ENCODE measurements at regions not wholly inside any gene's neighbourhood (a gene's known extent, or its start where the extent isn't known, plus 50 kb on each side); places are given as distances from the start of the nearest gene placed in this dataset.

DNA sequence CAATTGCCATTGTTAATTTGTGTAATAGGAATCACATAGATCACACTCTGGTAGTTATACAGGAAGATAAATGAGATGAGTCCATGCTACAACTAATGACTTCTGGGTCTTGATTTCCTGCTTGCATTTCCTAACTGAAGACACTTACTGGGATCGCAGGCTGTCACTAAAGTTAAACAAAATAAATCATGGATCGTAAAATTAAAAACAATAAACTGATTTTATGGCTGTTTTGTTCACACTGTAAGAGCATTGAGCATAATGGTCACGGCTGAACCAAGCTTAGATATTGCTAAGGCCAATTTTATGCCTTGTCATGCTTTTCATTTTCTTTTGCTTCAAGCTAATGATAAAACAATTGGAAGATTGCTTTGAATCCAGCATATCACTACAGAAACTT lies 332.5 kb upstream of the CITED2 start:
- TF ChIP-seq EZH2phosphoT487 (IDR thresholded peaks at IDR 0.05) (no peak), EZH2 (IDR thresholded peaks at IDR 0.05) (no peak)
- TF ChIP-seq, protein P1, sequence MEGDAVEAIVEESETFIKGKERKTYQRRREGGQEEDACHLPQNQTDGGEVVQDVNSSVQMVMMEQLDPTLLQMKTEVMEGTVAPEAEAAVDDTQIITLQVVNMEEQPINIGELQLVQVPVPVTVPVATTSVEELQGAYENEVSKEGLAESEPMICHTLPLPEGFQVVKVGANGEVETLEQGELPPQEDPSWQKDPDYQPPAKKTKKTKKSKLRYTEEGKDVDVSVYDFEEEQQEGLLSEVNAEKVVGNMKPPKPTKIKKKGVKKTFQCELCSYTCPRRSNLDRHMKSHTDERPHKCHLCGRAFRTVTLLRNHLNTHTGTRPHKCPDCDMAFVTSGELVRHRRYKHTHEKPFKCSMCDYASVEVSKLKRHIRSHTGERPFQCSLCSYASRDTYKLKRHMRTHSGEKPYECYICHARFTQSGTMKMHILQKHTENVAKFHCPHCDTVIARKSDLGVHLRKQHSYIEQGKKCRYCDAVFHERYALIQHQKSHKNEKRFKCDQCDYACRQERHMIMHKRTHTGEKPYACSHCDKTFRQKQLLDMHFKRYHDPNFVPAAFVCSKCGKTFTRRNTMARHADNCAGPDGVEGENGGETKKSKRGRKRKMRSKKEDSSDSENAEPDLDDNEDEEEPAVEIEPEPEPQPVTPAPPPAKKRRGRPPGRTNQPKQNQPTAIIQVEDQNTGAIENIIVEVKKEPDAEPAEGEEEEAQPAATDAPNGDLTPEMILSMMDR (IDR thresholded peaks at IDR 0.05): no peak
- Mint-ChIP-seq H3K27me3 (ENCODE audit: insufficient read depth, low read depth) (peaks cover 2% of the 10 kb centered on the region), H3K27ac (no peak overlapping the region), H3K36me3 (no peaks in the 10 kb centered on the region), H3K9me3 (peaks cover 7% of the 10 kb centered on the region), H3K4me1 (peaks cover 30% of the 10 kb centered on the region), H3K4me3 (no peak overlapping the region)
- H3K4me2 ChIP-seq: no peak overlapping the region
- no peak overlapping the region for H3K4me3 ChIP-seq
- no peaks in the 10 kb centered on the region for H3K27me3 ChIP-seq
- H3K36me3 ChIP-seq: no peaks in the 10 kb centered on the region
- no peak overlapping the region for H3K27ac ChIP-seq
- H2AFZ ChIP-seq (replicated peaks): no peak overlapping the region
- no peaks in the 10 kb centered on the region for H3K79me2 ChIP-seq (ENCODE audit: low read depth)
- no peak overlapping the region for H3K9ac ChIP-seq
- H3F3A ChIP-seq (ENCODE audit: low read depth): no peaks in the 10 kb centered on the region
- no peaks in the 10 kb centered on the region for H3K4me1 ChIP-seq
- DNase-seq (ENCODE audit: low spot score): no peak
- no peaks in the 10 kb centered on the region for H3K9me3 ChIP-seq (ENCODE audit: low read depth)
- H4K20me1 ChIP-seq (ENCODE audit: low read depth): no peaks in the 10 kb centered on the region

DNA sequence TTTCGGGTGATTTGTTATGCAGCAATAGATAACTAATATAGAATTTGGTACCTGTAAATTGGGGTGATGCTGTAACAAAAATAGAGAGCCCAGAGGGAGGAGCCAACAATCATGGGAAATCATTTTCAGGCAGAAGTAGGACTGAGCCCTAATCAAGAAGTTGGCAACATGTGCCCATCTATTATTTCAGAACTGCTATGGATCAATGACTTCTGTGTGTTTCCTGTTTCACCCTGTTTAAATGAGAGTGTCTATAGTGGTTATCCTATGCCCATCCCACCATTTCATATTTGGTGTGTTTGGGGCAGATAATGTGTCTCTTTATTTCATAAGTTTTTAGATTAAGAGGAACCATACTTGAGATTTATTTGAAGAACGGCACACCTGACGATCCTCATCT lies 330.8 kb upstream of the CITED2 start:
- no peak overlapping the region for H2AFZ ChIP-seq (replicated peaks)
- H3K4me2 ChIP-seq: no peak overlapping the region
- no peaks in the 10 kb centered on the region for H4K20me1 ChIP-seq (ENCODE audit: low read depth)
- H3K79me2 ChIP-seq (ENCODE audit: low read depth): no peaks in the 10 kb centered on the region
- TF ChIP-seq EZH2phosphoT487 (IDR thresholded peaks at IDR 0.05) (no peak), EZH2 (IDR thresholded peaks at IDR 0.05) (no peak)
- TF ChIP-seq, protein P1 (IDR thresholded peaks at IDR 0.05): no peak
- Mint-ChIP-seq H3K4me1 (peaks cover 26% of the 10 kb centered on the region), H3K27me3 (ENCODE audit: insufficient read depth, low read depth) (peaks cover 4% of the 10 kb centered on the region), H3K9me3 (peaks cover 7% of the 10 kb centered on the region), H3K4me3 (no peak overlapping the region), H3K27ac (no peak overlapping the region), H3K36me3 (no peaks in the 10 kb centered on the region)
- no peak overlapping the region for H3K9ac ChIP-seq
- DNase-seq (ENCODE audit: low spot score): no peak
- no peaks in the 10 kb centered on the region for H3K27me3 ChIP-seq
- no peaks in the 10 kb centered on the region for H3K4me1 ChIP-seq
- H3K27ac ChIP-seq: no peak overlapping the region
- no peaks in the 10 kb centered on the region for H3K36me3 ChIP-seq
- H3K4me3 ChIP-seq: no peak overlapping the region
- H3F3A ChIP-seq (ENCODE audit: low read depth): no peaks in the 10 kb centered on the region
- no peaks in the 10 kb centered on the region for H3K9me3 ChIP-seq (ENCODE audit: low read depth)

DNA sequence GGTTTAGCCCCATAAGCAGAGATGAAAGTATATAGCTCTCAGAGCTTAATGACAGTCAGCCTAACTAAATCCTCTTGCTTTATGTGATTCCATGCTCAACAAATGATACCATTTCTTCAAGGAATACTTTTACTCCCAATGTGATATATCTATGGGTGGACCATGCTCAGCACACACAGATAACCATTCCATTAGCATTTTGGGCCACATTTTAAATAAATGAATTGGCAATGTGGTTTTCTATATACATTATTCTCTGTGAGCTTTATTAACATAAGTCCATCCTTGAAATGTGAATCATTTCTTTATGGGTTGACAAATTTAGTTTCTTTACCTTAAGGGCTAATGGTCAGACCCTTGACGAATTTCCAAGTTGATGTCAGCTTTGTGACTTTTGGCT lies 329.3 kb upstream of the CITED2 start:
- H3K36me3 Mint-ChIP-seq: no peaks in the 10 kb centered on the region
- no peak overlapping the region for H3K27ac Mint-ChIP-seq
- no peak overlapping the region for H3K9ac ChIP-seq
- no peak overlapping the region for H3K4me3 ChIP-seq
- no peaks in the 10 kb centered on the region for H4K20me1 ChIP-seq (ENCODE audit: low read depth)
- no peaks in the 10 kb centered on the region for H3K79me2 ChIP-seq (ENCODE audit: low read depth)
- H3K4me1 Mint-ChIP-seq: peaks cover 13% of the 10 kb centered on the region
- H3K36me3 ChIP-seq: no peaks in the 10 kb centered on the region
- no peak overlapping the region for H3K4me2 ChIP-seq
- peaks cover 11% of the 10 kb centered on the region for H3K9me3 Mint-ChIP-seq
- peaks cover 4% of the 10 kb centered on the region for H3K27me3 Mint-ChIP-seq (ENCODE audit: insufficient read depth, low read depth)
- no peaks in the 10 kb centered on the region for H3F3A ChIP-seq (ENCODE audit: low read depth)
- H3K27me3 ChIP-seq: no peaks in the 10 kb centered on the region
- H3K27ac ChIP-seq: no peak overlapping the region
- H2AFZ ChIP-seq (replicated peaks): no peak overlapping the region
- no peaks in the 10 kb centered on the region for H3K4me1 ChIP-seq
- no peak for DNase-seq (ENCODE audit: low spot score)
- TF ChIP-seq EZH2phosphoT487 (IDR thresholded peaks at IDR 0.05) (no peak), EZH2 (IDR thresholded peaks at IDR 0.05) (no peak)
- TF ChIP-seq, protein P1 (IDR thresholded peaks at IDR 0.05): no peak
- H3K9me3 ChIP-seq (ENCODE audit: low read depth): no peaks in the 10 kb centered on the region
- no peak overlapping the region for H3K4me3 Mint-ChIP-seq
